Gastrocnemius medialis (tissue), 4 donors: ENCODE measurements at regions not wholly inside any gene's neighbourhood (a gene's known extent, or its start where the extent isn't known, plus 50 kb on each side); places are given as distances from the start of the nearest gene placed in this dataset.

Experiments used
- CTCF ChIP-seq, 5 experiments: fragments of 450-650 bp in 3 of 5; fragments of 200-600 bp in 2 of 5; sonication (generic) in 2 of 5; IDR thresholded peaks in 4 of 5; conservative IDR thresholded peaks in 1 of 5; 1 replicate in 4 of 5; 2 replicates in 1 of 5; pipeline ENCODE4 v1.5.1; 2016 to 2019; ENCODE audit warnings: antibody characterized with exemption in 5 of 5, mild to moderate bottlenecking in 3 of 5, moderate library complexity in 3 of 5
- POLR2A ChIP-seq, 2 donors: fragments of 450-650 bp; IDR thresholded peaks; one replicate each; pipeline ENCODE4 v1.6.1; 2017; ENCODE audit warnings: antibody characterized with exemption in 2 of 2, mild to moderate bottlenecking in 2 of 2, moderate library complexity in 2 of 2

- TF ChIP-seq POLR2A (IDR thresholded peaks at IDR 0.05), result no peak
- no peak for TF ChIP-seq CTCF (IDR thresholded peaks at IDR 0.05 in 4 of 5, conservative IDR thresholded peaks at IDR 0.05 in 1 of 5)
These were observed 568.7 kb upstream of the UBE2E2 start for GRCh38 chr3:22634433-22634832.
